Body of pancreas (tissue), 4 donors: ENCODE measurements at regions not wholly inside any gene's neighbourhood (a gene's known extent, or its start where the extent isn't known, plus 50 kb on each side); places are given as distances from the start of the nearest gene placed in this dataset.
A peak's percentile ranks its signal among the peaks of the same experiment; 100 is the strongest.

Experiments
- ATAC-seq: fragments of 150-250 bp; one replicate; pipeline ENCODE4 v1.9.1; 2016
- DNase-seq, 4 donors: peaks; one replicate each; pipeline ENCODE4 v3.0.0-alpha.2; 2019
- H3K27ac ChIP-seq, 4 donors: fragments of 200-600 bp; sonication (generic); 1 replicate in 3 of 4; 2 replicates in 1 of 4; pipeline versions ENCODE4 v1.5.1 to v1.6.1; 2016 to 2019; ENCODE audit warnings: mild to moderate bottlenecking in 1 of 4, mixed read lengths in 1 of 4, moderate library complexity in 1 of 4
- H3K27me3 ChIP-seq, 2 donors: fragments of 200-600 bp; sonication (generic); one replicate each; pipeline ENCODE4 v1.6.0; 2016; ENCODE audit warnings: mild to moderate bottlenecking in 1 of 2
- H3K36me3 ChIP-seq, 2 donors: fragments of 200-600 bp; sonication (generic); replicated peaks in 1 of 2; 2 replicates each; pipeline ENCODE4 v1.5.1; 2016; ENCODE audit warnings: low read depth in 2 of 2; ENCODE audit not compliant: insufficient read depth in 1 of 2
- H3K4me1 ChIP-seq: fragments of 200-600 bp; sonication (generic); one replicate; pipeline ENCODE4 v1.6.0; 2016
- H3K4me3 ChIP-seq, 2 donors: fragments of 200-600 bp; sonication (generic); 1 replicate in 1 of 2; 2 replicates in 1 of 2; pipeline ENCODE4 v1.5.1; 2016 to 2019
- H3K9me3 ChIP-seq, 3 donors: fragments of 200-600 bp; sonication (generic); 1 replicate in 2 of 3; 2 replicates in 1 of 3; pipeline ENCODE4 v1.5.1; 2016
- CTCF ChIP-seq, 7 experiments: fragments of 450-650 bp in 4 of 7; fragments of 200-600 bp in 3 of 7; sonication (generic) in 3 of 7; IDR thresholded peaks; one replicate each; pipeline ENCODE4 v1.5.1; 2016 to 2019; ENCODE audit warnings: antibody characterized with exemption in 7 of 7
- POLR2A ChIP-seq, 3 donors: fragments of 450-650 bp; IDR thresholded peaks; one replicate each; pipeline ENCODE4 v1.6.1; 2016; ENCODE audit warnings: antibody characterized with exemption in 3 of 3, mild to moderate bottlenecking in 2 of 3
- WGBS, 2 donors: methylation state at CpG; one replicate each; pipeline ENCODE4 v1.1.5; 2017; 5-methylcytosine and 5-hydroxymethylcytosine counted together
- intact Hi-C: fragments of 100-400 bp; cut with DNase I; formaldehyde crosslinking; loops from one replicate; pipeline ENCODE4 v1.15.1; 2023

DNA sequence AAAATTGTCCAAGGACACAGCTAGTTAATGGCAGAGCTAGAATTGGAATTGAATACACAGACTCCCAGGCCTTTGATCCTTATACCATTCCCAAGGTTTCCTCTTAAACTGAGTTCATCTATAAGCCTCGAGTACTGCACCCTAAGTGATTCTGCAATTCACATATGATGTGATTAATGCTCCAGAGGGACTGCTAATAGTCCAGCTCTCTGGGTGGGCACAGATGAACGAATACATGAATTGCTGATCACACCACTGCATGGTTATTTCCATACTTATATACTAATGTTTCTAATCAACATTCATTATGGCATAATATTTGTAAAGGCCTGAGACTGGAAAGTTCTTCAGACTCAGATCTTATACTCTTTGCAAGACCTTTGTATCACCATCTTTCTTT is 101.8 kb downstream of the NUFIP1 start:
- Histone ChIP-seq H3K36me3 (no peaks in the 10 kb centered on the region), H3K4me1 (no peaks in the 10 kb centered on the region), H3K9me3 (no peaks in the 10 kb centered on the region), H3K27ac (no peak overlapping the region), H3K4me3 (no peak overlapping the region), H3K27me3 (no peaks in the 10 kb centered on the region)
- intact Hi-C loops: no loop called here
- no peak for TF ChIP-seq CTCF (IDR thresholded peaks at IDR 0.05)
- TF ChIP-seq POLR2A (IDR thresholded peaks at IDR 0.05): no peak
- ATAC-seq (no peak), DNase-seq (no peak)
- 44 to 51% methylated on average over 2 of the region's 2 CpGs for WGBS, 2 donors

GRCh38 chr13:44884076-44884729 is 105.1 kb downstream of the NUFIP1 start:
- H3K27me3 ChIP-seq: no peaks in the 10 kb centered on the region
- WGBS, 2 donors: 70 to 84% methylated on average over 5 of the region's 5 CpGs
- no peaks in the 10 kb centered on the region for H3K9me3 ChIP-seq
- no peaks in the 10 kb centered on the region for H3K36me3 ChIP-seq
- no peak overlapping the region for H3K27ac ChIP-seq
- intact Hi-C loops: no loop called here
- peaks cover 3% of the 10 kb centered on the region for H3K4me1 ChIP-seq
- DNase-seq: no peak
- TF ChIP-seq POLR2A (IDR thresholded peaks at IDR 0.05) (no peak), CTCF (IDR thresholded peaks at IDR 0.05) (no peak)
- no peak for ATAC-seq
- H3K4me3 ChIP-seq: no peak overlapping the region

DNA sequence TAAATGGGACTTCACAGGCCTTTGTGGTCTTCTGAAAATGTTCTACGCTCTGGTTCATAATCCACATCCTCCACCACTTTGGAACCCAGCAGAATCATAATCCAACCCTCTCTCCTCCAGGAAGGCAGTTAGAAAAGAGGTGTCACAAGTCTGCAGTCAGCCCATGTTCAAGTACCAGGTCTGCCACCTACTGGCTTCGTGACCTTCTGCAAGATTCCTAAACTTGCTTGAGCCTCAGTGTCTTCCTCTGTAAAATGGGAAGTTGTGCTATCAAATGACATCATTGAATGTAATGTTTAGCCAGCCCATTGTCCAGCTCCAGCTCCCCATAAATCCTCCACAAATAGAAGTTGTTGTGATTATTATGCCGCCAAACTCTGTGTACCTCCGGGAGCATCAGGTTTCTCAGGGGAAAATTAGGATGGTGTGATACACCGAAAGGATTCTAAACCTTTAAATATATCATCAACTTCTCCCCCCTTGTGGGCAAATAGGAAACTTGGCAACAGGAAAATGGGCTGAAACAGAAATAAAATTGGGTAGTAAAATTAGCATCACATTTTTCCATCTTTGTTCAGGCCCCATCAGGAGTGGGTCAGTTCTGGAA is 109.7 kb downstream of the NUFIP1 start:
- H3K36me3 ChIP-seq: no peaks in the 10 kb centered on the region

GRCh38 chr13:44876782-44877324 is 112.4 kb downstream of the NUFIP1 start:
- intact Hi-C loops: no loop called here
- TF ChIP-seq CTCF (IDR thresholded peaks at IDR 0.05) (peak in 2 of 7 experiments; percentile 11 to 26), POLR2A (IDR thresholded peaks at IDR 0.05) (no peak)
- peaks cover 44% of the 10 kb centered on the region for H3K4me1 ChIP-seq
- H3K9me3 ChIP-seq: no peaks in the 10 kb centered on the region
- H3K27ac ChIP-seq: no peak overlapping the region
- WGBS, 2 donors: 89 to 95% methylated on average over 11 to 22 of the region's 22 CpGs
- ATAC-seq (no peak), DNase-seq (no peak)
- no peaks in the 10 kb centered on the region for H3K36me3 ChIP-seq
- H3K4me3 ChIP-seq: no peak overlapping the region
- H3K27me3 ChIP-seq: no peaks in the 10 kb centered on the region

More for the DNA sequence above, 109.7 kb downstream of the NUFIP1 start:
- Histone ChIP-seq H3K27me3 (no peaks in the 10 kb centered on the region), H3K27ac (no peak overlapping the region), H3K4me3 (no peak overlapping the region), H3K4me1 (peaks cover 18% of the 10 kb centered on the region), H3K9me3 (no peaks in the 10 kb centered on the region)
- no peak for TF ChIP-seq POLR2A (IDR thresholded peaks at IDR 0.05)
- peak; percentile 24 to 71 (median 65) for TF ChIP-seq CTCF (IDR thresholded peaks at IDR 0.05)
- peak; percentile 52 to 71 (median 67) for DNase-seq
- peak; percentile 84 for ATAC-seq
- WGBS, 2 donors: 74 to 76% methylated on average over 5 of the region's 5 CpGs
- intact Hi-C loops: no loop called here
